PC-3 (cell line): ENCODE measurements at regions not wholly inside any gene's neighbourhood (a gene's known extent, or its start where the extent isn't known, plus 50 kb on each side); places are given as distances from the start of the nearest gene placed in this dataset.

Experiments used
- ATAC-seq: fragments of 200-7000 bp; cut with Tn5 transposase; 2 replicates; pipeline ENCODE4 v1.9.1; 2020; ENCODE audit warnings: mild to moderate bottlenecking, moderate library complexity
- BruUV-seq: library from RNA; stranded (reverse); fragments of 400-500 nt; replicated peaks from 2 replicates; lab custom pipeline; 2021; lab: Mats Ljungman, UMichigan
- CTCF ChIA-PET: fragments of 300-600 bp; sonication (Branson Sonifier 250); formaldehyde crosslinking; loops from one replicate; lab custom pipeline; 2022; ENCODE audit warnings: antibody characterized with exemption; lab: Charles Lee
- POLR2A ChIA-PET: fragments of 300-600 bp; sonication (Branson Sonifier 250); formaldehyde crosslinking; loops from one replicate; lab custom pipeline; 2022; ENCODE audit warnings: antibody characterized with exemption; ENCODE audit not compliant: unreplicated experiment; lab: Charles Lee
- DNase-seq: peaks from one replicate; pipeline ENCODE4 v3.0.0-alpha.2; 2015
- H2AFZ ChIP-seq: fragments of 300-600 bp; sonication (generic); 2 replicates; pipeline ENCODE4 v1.6.0; 2016; ENCODE audit warnings: antibody characterized with exemption, low read length
- H3F3A ChIP-seq: fragments of 300-600 bp; sonication (generic); one replicate; pipeline ENCODE4 v1.6.0; 2017; ENCODE audit warnings: antibody characterized with exemption, low read length, control low read depth, mild to moderate bottlenecking; ENCODE audit not compliant: unreplicated experiment
- H3K27ac ChIP-seq: fragments of 300-600 bp; sonication (generic); 2 replicates; pipeline ENCODE4 v1.5.1; 2016; ENCODE audit warnings: mild to moderate bottlenecking, low read length
- H3K27me3 ChIP-seq: fragments of 300-600 bp; sonication (generic); 2 replicates; pipeline ENCODE4 v1.6.1; 2016; ENCODE audit warnings: low read length, mixed read lengths
- H3K36me3 ChIP-seq: fragments of 300-600 bp; sonication (generic); 2 replicates; pipeline ENCODE4 v1.6.1; 2016; ENCODE audit warnings: low read depth, mixed run types, low read length, mixed read lengths
- H3K4me1 ChIP-seq: fragments of 300-600 bp; sonication (generic); 2 replicates; pipeline ENCODE4 v1.5.1; 2016; ENCODE audit warnings: low read length; ENCODE audit not compliant: insufficient read depth
- H3K4me2 ChIP-seq: fragments of 300-600 bp; sonication (generic); 2 replicates; pipeline ENCODE4 v1.6.0; 2016; ENCODE audit warnings: low read length
- H3K4me3 ChIP-seq: fragments of 300-600 bp; sonication (generic); 2 replicates; pipeline ENCODE4 v1.5.1; 2016; ENCODE audit warnings: mild to moderate bottlenecking, low read length, mixed read lengths
- H3K79me2 ChIP-seq: fragments of 300-600 bp; sonication (generic); 2 replicates; pipeline ENCODE4 v1.6.1; 2017; ENCODE audit warnings: low read length, mixed read lengths
- H3K9ac ChIP-seq: fragments of 300-600 bp; sonication (generic); 2 replicates; pipeline ENCODE4 v1.6.0; 2016; ENCODE audit warnings: mild to moderate bottlenecking, low read length
- H3K9me2 ChIP-seq: fragments of 300-600 bp; sonication (generic); replicated peaks from 2 replicates; pipeline ENCODE4 v1.6.1; 2016; ENCODE audit warnings: mixed run types, low read length, mixed read lengths
- H3K9me3 ChIP-seq: fragments of 300-600 bp; sonication (generic); 2 replicates; pipeline ENCODE4 v1.6.1; 2016; ENCODE audit warnings: low read length, mixed read lengths
- H4K20me1 ChIP-seq: fragments of 300-600 bp; sonication (generic); 2 replicates; pipeline ENCODE4 v1.6.1; 2016; ENCODE audit warnings: low read length, mixed read lengths
- CTCF ChIP-seq: fragments of 300-600 bp; sonication (generic); conservative IDR thresholded peaks from 2 replicates; pipeline ENCODE4 v1.5.1; 2017; ENCODE audit warnings: antibody characterized with exemption, low read depth, mild to moderate bottlenecking, low read length
- EZH2 ChIP-seq: fragments of 300-600 bp; sonication (generic); IDR thresholded peaks from one replicate; pipeline ENCODE4 v1.6.1; 2017; ENCODE audit warnings: antibody characterized with exemption, mild to moderate bottlenecking, low read length; ENCODE audit not compliant: unreplicated experiment
- EZH2phosphoT487 ChIP-seq: fragments of 300-600 bp; sonication (generic); IDR thresholded peaks from 2 replicates; pipeline ENCODE4 v1.6.1; 2018; ENCODE audit warnings: mild to moderate bottlenecking, antibody characterized with exemption, low read length, borderline replicate concordance
- intact Hi-C: fragments of 100-400 bp; cut with micrococcal nuclease; formaldehyde crosslinking; loops from 2 replicates; pipeline ENCODE4 v1.9.0; 2023

GRCh38 chr6:44668976-44669934 lies 281.7 kb downstream of the CDC5L start:
- no peaks in the 10 kb centered on the region for H3K36me3 ChIP-seq
- no peaks in the 10 kb centered on the region for H3K9me2 ChIP-seq
- no peak overlapping the region for H2AFZ ChIP-seq
- no peaks in the 10 kb centered on the region for H3K79me2 ChIP-seq
- no peak overlapping the region for H3K4me3 ChIP-seq
- POLR2A ChIA-PET, result no interaction called here
- H3K27ac ChIP-seq, result no peak overlapping the region
- BruUV-seq, result no TSS peak
- intact Hi-C loops, result no loop called here
- no peaks in the 10 kb centered on the region for H3K9me3 ChIP-seq
- no peak overlapping the region for H3K9ac ChIP-seq
- ATAC-seq (no peak), DNase-seq (no peak)
- no peaks in the 10 kb centered on the region for H3F3A ChIP-seq
- CTCF ChIA-PET, result no interaction called here
- no peak overlapping the region for H3K4me2 ChIP-seq
- TF ChIP-seq CTCF (no peak), EZH2 (no peak), EZH2phosphoT487 (no peak)
- H4K20me1 ChIP-seq, result no peaks in the 10 kb centered on the region
- H3K4me1 ChIP-seq, result peaks cover 22% of the 10 kb centered on the region
- H3K27me3 ChIP-seq, result no peaks in the 10 kb centered on the region

- POLR2A ChIA-PET, result no interaction called here
- CTCF ChIA-PET, result no interaction called here
- no peak for ATAC-seq
- Histone ChIP-seq H3K4me3 (no peak overlapping the region), H3K27ac (no peak overlapping the region), H3K9ac (no peak overlapping the region), H3K27me3 (no peaks in the 10 kb centered on the region), H3K4me1 (peaks cover 29% of the 10 kb centered on the region), H3K79me2 (no peaks in the 10 kb centered on the region), H3K4me2 (no peak overlapping the region), H4K20me1 (no peaks in the 10 kb centered on the region), H3K36me3 (no peaks in the 10 kb centered on the region), H3K9me2 (no peaks in the 10 kb centered on the region), H3K9me3 (no peaks in the 10 kb centered on the region), H3F3A (peaks cover 5% of the 10 kb centered on the region), H2AFZ (no peak overlapping the region)
- BruUV-seq, result no TSS peak
- DNase-seq, result no peak
- intact Hi-C loops, result loop anchor here (10.0 kb wide), 2 partner anchors 155 to 255 kb away; no protein-coding TSS in a partner anchor
- TF ChIP-seq CTCF, result no peak
- no peak for TF ChIP-seq EZH2
- TF ChIP-seq EZH2phosphoT487, result no peak
Observed at GRCh38 chr6:44670146-44670545, 282.6 kb downstream of the CDC5L start.

- POLR2A ChIA-PET, result no interaction called here
- H3K4me3 ChIP-seq, result no peak overlapping the region
- no peak for ATAC-seq
Observed at GRCh38 chr6:44671333-44671732, 283.8 kb downstream of the CDC5L start.

More at GRCh38 chr6:44671333-44671732, 283.8 kb downstream of the CDC5L start:
- Histone ChIP-seq H3K9me2 (no peaks in the 10 kb centered on the region), H3K9me3 (no peaks in the 10 kb centered on the region), H2AFZ (no peak overlapping the region), H3F3A (peaks cover 13% of the 10 kb centered on the region), H4K20me1 (no peaks in the 10 kb centered on the region), H3K4me1 (peaks cover 39% of the 10 kb centered on the region), H3K36me3 (no peaks in the 10 kb centered on the region), H3K9ac (no peak overlapping the region), H3K27me3 (no peaks in the 10 kb centered on the region), H3K79me2 (no peaks in the 10 kb centered on the region), H3K4me2 (no peak overlapping the region), H3K27ac (no peak overlapping the region)
- no TSS peak for BruUV-seq
- CTCF ChIA-PET, result no interaction called here
- TF ChIP-seq EZH2phosphoT487 (no peak), CTCF (no peak), EZH2 (no peak)
- DNase-seq, result no peak
- intact Hi-C loops, result loop anchor here (10.0 kb wide), 2 partner anchors 153 to 253 kb away; no protein-coding TSS in a partner anchor
